Mesenchymal stem cell (in vitro differentiated cells and primary cell): ENCODE measurements at regions not wholly inside any gene's neighbourhood (a gene's known extent, or its start where the extent isn't known, plus 50 kb on each side); places are given as distances from the start of the nearest gene placed in this dataset.
"Not testable (repeated sequence)": the region's sequence is repeated elsewhere in the genome, so short reads cannot be mapped to it uniquely, and the experiment has no call there.

Source experiments
- DNase-seq: peaks from one replicate; pipeline ENCODE4 v3.0.0-alpha.2; 2013
- H2AFZ ChIP-seq: one replicate; pipeline ENCODE4 v1.6.1; 2013; ENCODE audit warnings: low read depth, mild to moderate bottlenecking, control low read depth, inconsistent platforms, low read length, moderate library complexity
- H2AK5ac ChIP-seq: 2 replicates; pipeline ENCODE4 v1.6.1; 2013; ENCODE audit warnings: low read length, moderate library complexity, mild to moderate bottlenecking, inconsistent platforms; ENCODE audit not compliant: severe bottlenecking
- H2BK120ac ChIP-seq: one replicate; pipeline ENCODE4 v1.6.1; 2013; ENCODE audit warnings: low read depth, mild to moderate bottlenecking, inconsistent platforms, low read length, moderate library complexity
- H2BK12ac ChIP-seq, 2 experiments: one replicate each; pipeline ENCODE4 v1.6.1; 2013; ENCODE audit warnings: inconsistent platforms in 2 of 2, low read length in 2 of 2, mild to moderate bottlenecking in 2 of 2, moderate library complexity in 2 of 2, control low read depth in 1 of 2
- H2BK15ac ChIP-seq: one replicate; pipeline ENCODE4 v1.6.1; 2013; ENCODE audit warnings: mild to moderate bottlenecking, low read depth, inconsistent platforms; ENCODE audit not compliant: poor library complexity, severe bottlenecking
- H2BK5ac ChIP-seq: 2 replicates; pipeline ENCODE4 v1.6.1; 2013; ENCODE audit warnings: low read depth, mild to moderate bottlenecking, low read length, control low read depth, inconsistent platforms; ENCODE audit not compliant: poor library complexity, severe bottlenecking
- H3K14ac ChIP-seq, 2 experiments: one replicate each; pipeline ENCODE4 v1.6.1; 2013; ENCODE audit warnings: inconsistent platforms in 2 of 2, low read length in 2 of 2, control low read depth in 1 of 2, mild to moderate bottlenecking in 1 of 2, moderate library complexity in 1 of 2
- H3K18ac ChIP-seq, 2 experiments: one replicate each; pipeline ENCODE4 v1.6.1; 2013; ENCODE audit warnings: inconsistent platforms in 2 of 2, low read length in 2 of 2, control low read depth in 1 of 2, low read depth in 1 of 2, mild to moderate bottlenecking in 1 of 2
- H3K23ac ChIP-seq, 2 experiments: one replicate each; pipeline ENCODE4 v1.6.1; 2013; ENCODE audit warnings: inconsistent platforms in 2 of 2, low read length in 2 of 2, mild to moderate bottlenecking in 2 of 2, moderate library complexity in 2 of 2, control low read depth in 1 of 2
- H3K27ac ChIP-seq: 2 replicates; pipeline ENCODE4 v1.5.1; 2013; ENCODE audit warnings: mild to moderate bottlenecking, moderate library complexity, low read length, control low read depth, inconsistent platforms; ENCODE audit not compliant: poor library complexity, severe bottlenecking
- H3K27me3 ChIP-seq, 2 experiments: 2 replicates each; pipeline versions ENCODE4 v1.6.1 to v1.7.0; 2013; ENCODE audit warnings: low read length in 2 of 2, mild to moderate bottlenecking in 2 of 2, moderate library complexity in 2 of 2, control low read depth in 1 of 2, inconsistent platforms in 1 of 2; ENCODE audit not compliant: control insufficient read depth in 1 of 2, insufficient read depth in 1 of 2
- H3K36me3 ChIP-seq, 2 experiments: 2 replicates each; pipeline versions ENCODE4 v1.6.1 to v1.7.0; 2013; ENCODE audit warnings: low read length in 2 of 2, control low read depth in 1 of 2, inconsistent platforms in 1 of 2, low read depth in 1 of 2, mild to moderate bottlenecking in 1 of 2; ENCODE audit not compliant: insufficient read depth in 2 of 2, control insufficient read depth in 1 of 2
- H3K4ac ChIP-seq, 2 experiments: one replicate each; pipeline ENCODE4 v1.6.1; 2013; ENCODE audit warnings: inconsistent platforms in 2 of 2, low read length in 2 of 2, mild to moderate bottlenecking in 2 of 2, moderate library complexity in 2 of 2, control low read depth in 1 of 2, low read depth in 1 of 2
- H3K4me1 ChIP-seq: 2 replicates; pipeline ENCODE4 v1.6.1; 2013; ENCODE audit warnings: low read depth, low read length, control low read depth; ENCODE audit not compliant: control insufficient read depth, insufficient read depth
- H3K4me2 ChIP-seq: 2 replicates; pipeline ENCODE4 v1.6.1; 2013; ENCODE audit warnings: low read length, mild to moderate bottlenecking, inconsistent platforms; ENCODE audit not compliant: poor library complexity, severe bottlenecking
- H3K4me3 ChIP-seq, 2 experiments: 2 replicates each; pipeline versions ENCODE4 v1.5.1 to v1.7.0; 2013; ENCODE audit warnings: low read length in 2 of 2, mild to moderate bottlenecking in 2 of 2, control low read depth in 1 of 2, low read depth in 1 of 2; ENCODE audit not compliant: insufficient read depth in 1 of 2
- H3K79me1 ChIP-seq: replicated peaks from 2 replicates; pipeline ENCODE4 v1.6.1; 2013; ENCODE audit warnings: mild to moderate bottlenecking, control low read depth, low read length, inconsistent platforms; ENCODE audit not compliant: poor library complexity, severe bottlenecking
- H3K9ac ChIP-seq: 2 replicates; pipeline ENCODE4 v1.7.0; 2013; ENCODE audit warnings: mild to moderate bottlenecking, low read length, moderate library complexity
- H3K9me3 ChIP-seq: 2 replicates; pipeline ENCODE4 v1.7.0; 2013; ENCODE audit warnings: mild to moderate bottlenecking, low read length; ENCODE audit not compliant: control insufficient read depth
- H4K8ac ChIP-seq: one replicate; pipeline ENCODE4 v1.6.1; 2013; ENCODE audit warnings: inconsistent platforms, mild to moderate bottlenecking, low read length, moderate library complexity
- H4K91ac ChIP-seq: one replicate; pipeline ENCODE4 v1.6.1; 2013; ENCODE audit warnings: mild to moderate bottlenecking, low read length, inconsistent platforms
- WGBS: methylation state at CpG from one replicate; pipeline ENCODE4 v1.1.7; 2013; ENCODE audit warnings: mixed read lengths; 5-methylcytosine and 5-hydroxymethylcytosine counted together

GRCh38 chr7:85682833-85683620 lies 496.2 kb upstream of the SEMA3D start:
- no peak overlapping the region for H3K18ac ChIP-seq
- no peaks in the 10 kb centered on the region for H3K9me3 ChIP-seq
- no peak overlapping the region for H2BK12ac ChIP-seq
- no peak overlapping the region for H2BK120ac ChIP-seq
- no peak overlapping the region for H3K9ac ChIP-seq
- no peak overlapping the region for H3K4me2 ChIP-seq
- H3K79me1 ChIP-seq = no peaks in the 10 kb centered on the region
- no peak overlapping the region for H3K23ac ChIP-seq
- H2AK5ac ChIP-seq = no peak overlapping the region
- H3K4me1 ChIP-seq = no peaks in the 10 kb centered on the region
- H3K27ac ChIP-seq = no peak overlapping the region
- H4K8ac ChIP-seq = no peak overlapping the region
- H3K36me3 ChIP-seq = no peaks in the 10 kb centered on the region
- H2BK5ac ChIP-seq = no peak overlapping the region
- no peak overlapping the region for H4K91ac ChIP-seq
- no peak overlapping the region for H2BK15ac ChIP-seq
- no peaks in the 10 kb centered on the region for H3K27me3 ChIP-seq
- peak; percentile 48 for DNase-seq
- no peak overlapping the region for H3K14ac ChIP-seq
- H3K4me3 ChIP-seq = no peak overlapping the region
- no peak overlapping the region for H2AFZ ChIP-seq
- H3K4ac ChIP-seq = no peak overlapping the region
- WGBS = no CpG with 5 or more reads among the region's 1 CpG

- Histone ChIP-seq H3K4ac (no peak overlapping the region), H3K9ac (no peak overlapping the region), H3K4me3 (no peak overlapping the region), H2BK5ac (no peak overlapping the region), H3K9me3 (no peaks in the 10 kb centered on the region), H2BK12ac (no peak overlapping the region), H3K27ac (no peak overlapping the region), H3K36me3 (no peaks in the 10 kb centered on the region), H2BK15ac (no peak overlapping the region), H3K23ac (no peak overlapping the region), H3K4me2 (no peak overlapping the region), H3K4me1 (no peaks in the 10 kb centered on the region), H4K91ac (no peak overlapping the region), H2BK120ac (no peak overlapping the region), H3K27me3 (no peaks in the 10 kb centered on the region), H3K79me1 (no peaks in the 10 kb centered on the region), H3K14ac (no peak overlapping the region), H2AK5ac (no peak overlapping the region), H3K18ac (no peak overlapping the region), H4K8ac (no peak overlapping the region), H2AFZ (no peak overlapping the region)
- no CpG with 5 or more reads among the region's 2 CpGs for WGBS
- DNase-seq = no peak
These were observed 494.4 kb upstream of the SEMA3D start for GRCh38 chr7:85681241-85681640.

- not testable (repeated sequence) for H4K8ac ChIP-seq, H3K27me3 ChIP-seq, H2AFZ ChIP-seq, H2BK12ac ChIP-seq, H3K9me3 ChIP-seq, H2BK120ac ChIP-seq, H2AK5ac ChIP-seq, H3K4me3 ChIP-seq, H2BK15ac ChIP-seq, H3K4me1 ChIP-seq, H3K4ac ChIP-seq, H3K18ac ChIP-seq, H3K36me3 ChIP-seq, H3K14ac ChIP-seq, H4K91ac ChIP-seq, H3K79me1 ChIP-seq, H3K9ac ChIP-seq, DNase-seq, H3K4me2 ChIP-seq, H3K27ac ChIP-seq, H3K23ac ChIP-seq, H2BK5ac ChIP-seq
- no CpG with 5 or more reads among the region's 2 CpGs for WGBS
These were observed 488.2 kb upstream of the SEMA3D start for GRCh38 chr7:85675093-85675492.

GRCh38 chr7:85673876-85674275 lies 487.0 kb upstream of the SEMA3D start:
- no peak overlapping the region for H4K8ac ChIP-seq
- H3K27ac ChIP-seq = no peak overlapping the region
- no peaks in the 10 kb centered on the region for H3K36me3 ChIP-seq
- no peak overlapping the region for H3K23ac ChIP-seq
- H3K4me1 ChIP-seq = no peaks in the 10 kb centered on the region
- no peak overlapping the region for H3K4me3 ChIP-seq
- H2AK5ac ChIP-seq = no peak overlapping the region
- H3K27me3 ChIP-seq = no peaks in the 10 kb centered on the region
- H3K9me3 ChIP-seq = no peaks in the 10 kb centered on the region
- no peak overlapping the region for H3K4me2 ChIP-seq
- no peak overlapping the region for H2AFZ ChIP-seq
- H3K79me1 ChIP-seq = no peaks in the 10 kb centered on the region
- H2BK12ac ChIP-seq = no peak overlapping the region
- 93% methylated on average over 1 of the region's 2 CpGs for WGBS
- no peak overlapping the region for H2BK15ac ChIP-seq
- H2BK120ac ChIP-seq = no peak overlapping the region
- no peak overlapping the region for H3K9ac ChIP-seq
- no peak overlapping the region for H4K91ac ChIP-seq
- no peak overlapping the region for H3K18ac ChIP-seq
- H2BK5ac ChIP-seq = no peak overlapping the region
- H3K14ac ChIP-seq = no peak overlapping the region
- no peak overlapping the region for H3K4ac ChIP-seq
- no peak for DNase-seq
